HEK293T (cell line): ENCODE measurements at regions not wholly inside any gene's neighbourhood (a gene's known extent, or its start where the extent isn't known, plus 50 kb on each side); places are given as distances from the start of the nearest gene placed in this dataset.

Source experiments
- BHLHE40 ChIP-seq: fragments of 450-650 bp; IDR thresholded peaks from 2 replicates; pipeline ENCODE4 v1.6.1; 2016; ENCODE audit warnings: mild to moderate bottlenecking, moderate library complexity, borderline replicate concordance
- NFRKB ChIP-seq: fragments of 450-650 bp; IDR thresholded peaks from 2 replicates; pipeline ENCODE4 v1.6.1; 2016; ENCODE audit warnings: mild to moderate bottlenecking, moderate library complexity
- PKNOX1 ChIP-seq: fragments of 450-650 bp; IDR thresholded peaks from 2 replicates; pipeline ENCODE4 v1.6.1; 2016
- SP1 ChIP-seq: fragments of 450-650 bp; IDR thresholded peaks from 2 replicates; pipeline ENCODE4 v1.6.1; 2017

GRCh38 chr21:35645991-35646390, 414.3 kb downstream of the SETD4 start:
- TF ChIP-seq BHLHE40 (no peak), PKNOX1 (no peak), NFRKB (no peak), SP1 (no peak)
